22Rv1 (cell line): ENCODE measurements at regions not wholly inside any gene's neighbourhood (a gene's known extent, or its start where the extent isn't known, plus 50 kb on each side); places are given as distances from the start of the nearest gene placed in this dataset.

ENCODE experiments used
- CTCF ChIP-seq: fragments of 450-650 bp; IDR thresholded peaks from 2 replicates; pipeline ENCODE4 v1.5.1; 2017; ENCODE audit warnings: mild to moderate bottlenecking
- ZFX ChIP-seq: fragments of 450-650 bp; IDR thresholded peaks from 2 replicates; pipeline ENCODE4 v1.6.1; 2017; ENCODE audit warnings: antibody characterized with exemption, borderline replicate concordance

GRCh38 chr4:121477480-121477879, 96.7 kb upstream of the QRFPR start:
- TF ChIP-seq CTCF (no peak), ZFX (no peak)
